Activated CD4-positive, CD25-positive, alpha-beta regulatory T cell treated with anti-CD3 and anti-CD28 coated beads, Interleukin-2, amount 50 U/mL, for 24 hours (primary cell): ENCODE measurements at regions not wholly inside any gene's neighbourhood (a gene's known extent, or its start where the extent isn't known, plus 50 kb on each side); places are given as distances from the start of the nearest gene placed in this dataset.

Experiments
- ATAC-seq, 2 donors: fragments of 150-1000 bp; cut with Tn5 transposase; one replicate each; pipeline ENCODE4 v1.10.0; 2021; ENCODE audit warnings: mild to moderate bottlenecking in 1 of 2, moderate library complexity in 1 of 2

- no peak for ATAC-seq
These were observed 116.5 kb upstream of the SERTAD2 start for GRCh38 chr2:64770137-64770780.

- no peak for ATAC-seq
These were observed 117.1 kb upstream of the SERTAD2 start for GRCh38 chr2:64770781-64771334.

DNA sequence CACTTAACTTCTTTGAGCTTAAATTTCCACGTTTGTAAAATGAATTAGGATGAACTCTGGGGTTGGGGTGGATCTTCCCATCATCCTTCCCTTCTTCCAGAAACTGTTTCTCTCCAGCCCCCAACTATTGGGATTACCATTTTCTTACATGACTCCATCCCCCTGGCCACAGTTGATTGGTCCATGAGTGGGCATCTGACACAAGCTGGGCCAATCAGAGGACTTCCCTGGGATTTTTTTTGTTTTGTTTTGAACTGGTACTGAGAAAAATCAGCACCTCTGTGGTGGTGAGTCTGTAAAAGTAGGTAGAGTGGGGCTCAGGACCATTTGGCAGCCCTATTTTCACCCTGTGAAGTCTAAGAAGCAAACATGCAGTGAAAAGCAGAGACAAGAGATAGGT, 118.0 kb upstream of the SERTAD2 start:
- ATAC-seq = no peak

DNA sequence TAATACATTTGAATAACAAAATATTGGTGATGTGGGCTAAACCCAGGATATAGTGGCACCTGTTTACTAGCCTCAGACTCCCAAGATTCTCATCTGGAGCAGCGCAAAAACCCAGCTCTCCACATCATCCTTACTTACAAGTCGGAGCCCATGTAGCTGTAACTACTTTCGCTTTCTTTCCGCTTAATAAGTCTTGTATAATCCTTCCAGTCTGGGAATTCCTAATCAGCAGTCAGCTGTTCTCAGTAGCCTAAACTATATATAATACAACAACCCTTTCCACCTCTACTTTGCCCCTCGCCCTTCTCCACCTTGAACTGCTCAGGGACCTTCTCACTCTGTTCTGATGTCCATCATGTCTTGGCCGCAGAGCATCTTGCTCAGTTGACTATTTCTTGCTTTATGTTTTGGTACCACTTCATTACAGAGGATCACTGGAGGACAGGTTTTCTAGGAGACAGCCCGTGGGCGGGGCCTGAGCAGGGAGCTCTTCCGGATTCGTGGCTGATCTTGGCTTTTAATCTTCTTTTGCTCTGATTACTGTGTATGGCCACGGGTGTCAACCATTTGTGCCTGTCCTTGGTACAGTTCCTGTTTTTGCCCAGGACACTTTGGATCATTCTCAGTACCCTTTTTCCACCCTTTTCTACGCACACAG, 119.9 kb upstream of the SERTAD2 start:
- no peak for ATAC-seq

GRCh38 chr2:64777841-64778240, 124.1 kb upstream of the SERTAD2 start:
- ATAC-seq = no peak

DNA sequence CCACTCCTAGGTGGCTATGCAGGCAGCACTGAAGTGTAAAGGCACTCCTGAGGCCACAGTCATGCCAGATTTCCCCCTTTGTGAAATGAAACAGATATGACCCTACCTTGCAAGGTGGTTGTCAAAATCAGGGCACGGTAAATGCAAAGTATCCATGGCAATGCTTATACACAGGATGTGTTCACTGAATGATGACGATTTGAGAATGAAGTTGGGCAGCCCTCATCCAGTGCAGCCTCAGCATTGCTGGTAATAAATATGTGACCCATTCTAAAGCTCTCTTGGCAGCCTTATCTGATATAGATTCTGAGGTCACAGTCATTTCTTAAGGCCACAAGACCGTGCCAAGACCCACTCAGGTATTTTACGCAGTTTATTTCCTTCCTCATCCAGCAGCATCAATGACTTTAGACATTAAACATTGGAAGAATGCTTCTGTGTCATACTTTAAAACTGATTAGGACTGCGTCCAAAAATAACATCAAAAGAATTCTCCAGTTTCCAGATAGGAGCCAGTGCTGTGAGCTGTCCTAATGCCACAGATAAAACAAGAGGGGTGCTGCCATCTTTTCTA, 125.5 kb upstream of the SERTAD2 start:
- peak in 1 of 2 donors; percentile 65 for ATAC-seq

- no peak for ATAC-seq
These were observed 126.3 kb upstream of the SERTAD2 start for GRCh38 chr2:64780041-64780440.

GRCh38 chr2:64781711-64782390, 128.1 kb upstream of the SERTAD2 start:
- ATAC-seq = no peak

DNA sequence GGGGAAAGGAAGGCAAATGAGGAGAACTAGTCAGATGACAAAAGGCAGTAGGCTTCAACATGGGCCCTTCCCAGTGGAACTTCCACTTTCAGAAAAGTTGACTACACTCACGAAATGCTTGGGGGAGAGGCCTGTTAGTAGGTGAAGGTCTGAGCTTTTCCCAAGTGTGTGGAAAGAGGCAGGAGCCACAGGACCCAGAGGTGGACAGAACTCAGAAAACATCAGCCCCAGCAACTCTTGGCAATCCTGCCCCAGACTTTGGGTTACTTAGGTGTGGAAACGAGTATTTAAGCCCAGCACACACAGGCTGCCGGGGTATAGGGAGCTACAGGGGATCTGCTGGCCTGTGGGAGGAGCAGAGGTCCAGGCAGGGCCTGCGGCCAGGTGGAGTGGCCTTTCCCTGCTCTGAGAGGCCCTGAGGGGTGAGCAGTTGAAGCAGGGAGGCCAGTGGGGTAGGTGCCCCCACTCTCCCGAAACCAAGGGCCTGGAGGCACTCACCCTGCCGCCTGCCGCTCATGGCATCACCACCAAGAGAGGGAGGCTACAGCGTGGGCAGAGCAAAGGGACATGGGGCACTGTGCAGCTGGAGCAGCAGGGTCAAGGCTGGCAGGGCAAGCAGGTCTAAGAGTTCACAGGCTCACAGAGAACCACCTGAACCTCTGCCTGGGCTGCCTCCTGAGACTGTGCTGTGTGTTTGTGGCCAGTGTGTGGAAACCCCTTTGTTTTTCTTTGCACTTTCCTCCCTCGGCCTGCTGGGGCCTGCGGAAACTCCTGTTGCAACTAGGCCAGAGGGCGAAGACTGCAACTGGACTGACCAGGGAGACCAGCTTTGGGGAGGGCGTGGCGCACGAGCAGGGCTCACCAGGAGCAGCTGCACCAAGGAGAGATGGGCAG, 130.7 kb upstream of the SERTAD2 start:
- ATAC-seq = no peak

- no peak for ATAC-seq
These were observed 131.5 kb upstream of the SERTAD2 start for GRCh38 chr2:64785245-64785644.

DNA sequence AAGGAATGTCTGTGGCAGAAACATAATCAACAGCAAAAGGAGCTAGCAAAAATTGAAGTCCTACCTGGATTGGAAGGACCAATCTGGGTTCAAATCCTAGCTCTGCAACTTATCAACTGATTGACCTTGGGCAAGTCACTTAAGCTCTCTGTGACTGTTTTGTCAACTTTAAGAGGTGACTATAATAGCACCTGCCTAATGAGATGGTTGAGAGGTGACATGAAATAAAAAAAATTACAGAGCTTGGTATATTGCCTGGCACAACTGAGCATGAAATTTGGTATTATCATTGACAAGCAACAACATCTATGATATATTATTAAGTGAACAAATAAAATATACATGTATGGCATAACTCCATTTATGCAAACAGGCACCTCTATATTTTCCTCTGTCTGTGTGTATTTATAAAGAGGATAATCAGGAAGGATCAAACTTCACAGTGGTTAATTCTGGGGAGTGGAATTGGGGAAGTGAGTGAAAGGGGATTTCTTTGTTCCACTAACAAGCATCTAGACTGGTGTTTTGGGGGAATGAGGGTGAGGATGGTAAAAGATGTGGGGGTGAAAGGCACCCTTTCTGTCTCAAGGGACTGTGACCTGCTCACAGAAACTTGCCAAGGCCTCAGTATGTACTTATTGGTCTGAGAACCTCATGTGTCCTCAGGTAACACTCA, 132.8 kb upstream of the SERTAD2 start:
- no peak for ATAC-seq

DNA sequence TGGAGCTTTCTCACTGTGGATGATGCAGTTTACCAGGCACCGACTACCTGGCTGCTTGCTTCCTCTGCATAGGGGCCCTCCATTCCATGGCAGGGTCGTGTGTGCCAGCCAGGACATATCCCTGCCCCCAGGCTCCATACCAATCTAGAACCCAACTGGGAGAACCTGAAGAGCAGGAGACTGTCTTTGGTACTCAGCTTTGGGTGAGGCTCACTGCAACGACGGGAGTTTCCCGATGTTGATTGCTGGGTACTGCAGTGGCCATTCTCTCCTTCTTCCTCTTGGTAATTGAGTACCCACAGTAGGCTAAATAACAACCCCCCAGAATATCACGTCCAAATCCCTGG, 133.3 kb upstream of the SERTAD2 start:
- ATAC-seq = no peak

DNA sequence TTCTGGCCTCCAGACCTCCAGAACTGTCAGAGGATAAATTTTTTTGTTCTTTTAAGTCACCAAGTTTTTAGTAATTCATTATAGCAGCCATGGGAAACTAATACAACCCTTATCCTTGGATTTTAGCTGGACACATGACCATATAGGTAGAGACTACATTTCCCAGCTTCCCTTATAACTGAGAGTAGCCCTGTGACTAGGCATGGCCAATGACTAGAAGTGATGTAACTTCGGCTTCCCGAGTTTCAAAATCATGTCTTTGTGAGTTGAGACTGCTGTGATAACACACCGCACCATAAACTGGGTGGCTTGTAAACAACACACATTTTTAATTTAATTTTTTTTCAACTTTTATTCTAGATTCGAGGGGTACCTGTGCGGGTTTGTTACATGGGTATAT, 134.0 kb upstream of the SERTAD2 start:
- no peak for ATAC-seq

GRCh38 chr2:64789466-64790320, 136.0 kb upstream of the SERTAD2 start:
- ATAC-seq = no peak

DNA sequence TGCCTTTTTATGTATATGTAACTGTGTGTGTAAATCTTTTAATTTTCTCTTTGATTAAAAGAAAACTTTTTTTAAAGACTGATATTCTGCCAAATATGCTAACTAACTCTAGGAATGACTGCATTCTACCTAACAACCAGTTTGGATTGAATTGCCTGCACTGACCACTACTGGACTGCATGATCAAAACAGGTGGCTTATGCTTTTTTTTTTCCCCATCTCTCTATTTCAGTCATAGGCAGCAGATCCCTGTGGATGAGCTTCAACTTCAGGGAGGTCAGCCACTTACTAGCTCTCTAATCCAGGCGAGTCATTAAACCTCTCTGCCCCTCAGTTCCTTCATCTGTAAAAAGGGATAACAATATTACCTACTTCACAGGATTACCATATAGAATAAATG, 138.6 kb upstream of the SERTAD2 start:
- ATAC-seq = no peak

- ATAC-seq = no peak
These were observed 139.4 kb upstream of the SERTAD2 start for GRCh38 chr2:64792995-64793639.

DNA sequence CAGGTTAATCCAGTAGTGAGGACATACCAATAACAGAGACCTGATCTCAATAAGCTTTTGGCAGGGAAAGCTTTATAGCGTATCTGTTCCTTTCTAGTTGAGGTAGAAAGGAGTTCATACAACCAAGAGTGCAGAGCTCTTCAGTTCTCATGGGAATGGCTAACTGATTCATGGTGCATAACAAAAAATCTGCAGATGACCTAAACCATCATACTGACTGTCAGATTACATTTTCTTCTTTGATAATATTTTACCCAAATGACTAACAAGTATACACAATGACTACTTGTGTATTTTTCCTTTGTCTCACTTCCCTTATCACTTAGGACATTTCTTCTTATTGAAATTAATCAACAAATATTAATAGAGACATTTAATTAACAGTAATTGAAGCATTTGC, 140.0 kb upstream of the SERTAD2 start:
- ATAC-seq = peak in 1 of 2 donors; percentile 35

DNA sequence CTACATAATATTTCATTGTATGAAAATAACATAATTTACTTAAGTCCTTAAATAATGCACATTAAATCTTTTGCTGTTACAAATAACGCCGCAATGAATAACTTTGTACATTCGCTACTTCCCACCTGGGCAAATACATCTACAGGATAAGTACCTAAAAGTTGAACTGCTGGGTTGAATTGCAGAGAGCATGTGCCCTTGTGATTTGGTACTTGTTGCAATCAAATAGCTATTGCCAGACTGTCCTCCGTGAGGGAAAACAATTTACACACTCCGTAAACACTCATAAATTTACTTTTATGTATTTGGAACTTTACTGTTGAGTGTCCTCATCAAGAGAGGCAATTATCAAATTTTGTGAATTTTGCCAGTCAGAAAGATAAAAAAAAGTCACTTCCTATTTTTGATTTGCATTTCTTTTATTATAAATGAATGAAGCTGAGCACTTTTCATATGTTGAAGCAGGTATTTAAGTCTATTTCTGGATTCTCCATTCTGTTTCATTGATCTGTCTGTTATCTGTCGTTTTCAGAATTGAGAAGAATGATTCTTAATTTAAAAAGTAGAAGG, 140.8 kb upstream of the SERTAD2 start:
- ATAC-seq = no peak

GRCh38 chr2:64795024-64795592, 141.4 kb upstream of the SERTAD2 start:
- ATAC-seq = no peak

DNA sequence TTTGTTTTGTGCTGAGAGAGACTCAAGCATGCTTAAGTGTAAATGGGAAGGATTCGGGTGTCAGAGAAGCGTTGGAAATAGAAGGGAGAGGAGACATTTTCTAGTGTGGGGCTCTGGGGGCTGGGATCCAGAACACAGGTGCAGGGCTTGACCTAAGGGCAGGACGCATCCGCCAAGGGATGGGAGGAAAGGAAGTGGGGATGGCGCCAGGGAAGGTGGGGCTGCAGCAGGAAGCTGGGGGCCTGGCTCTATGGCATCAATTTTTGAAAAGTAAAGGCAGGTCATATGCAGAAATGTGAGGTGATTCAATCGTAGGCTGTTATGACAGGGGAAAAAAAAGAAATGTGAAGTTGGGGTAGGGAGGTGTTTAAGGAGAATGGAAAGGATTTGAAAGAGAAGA, 143.2 kb upstream of the SERTAD2 start:
- ATAC-seq = no peak
